K562 (cell line): ENCODE measurements at regions not wholly inside any gene's neighbourhood (a gene's known extent, or its start where the extent isn't known, plus 50 kb on each side); places are given as distances from the start of the nearest gene placed in this dataset.

Source experiments
- ATAC-seq: fragments of 200-7000 bp; cut with Tn5 transposase; 3 replicates; pipeline ENCODE4 v1.9.1; 2020; ENCODE audit warnings: moderate library complexity
- BruUV-seq: library from RNA; stranded (reverse); fragments of 400-500 nt; replicated peaks from 2 replicates; lab custom pipeline; 2021; lab: Mats Ljungman, UMichigan
- CTCF ChIA-PET: fragments of 300-600 bp; formaldehyde crosslinking; extraction: SDS; loops from one replicate; lab custom pipeline; 2021; ENCODE audit warnings: low intra/inter-chr PET ratio; lab: Yijun Ruan, JAX
- POLR2A ChIA-PET: fragments of 300-600, 350-650 bp; sonication (Branson Sonifier 250); formaldehyde crosslinking; extraction: SDS; loops from one replicate; lab custom pipeline; 2021; ENCODE audit warnings: antibody characterized with exemption, inconsistent platforms; lab: Yijun Ruan, JAX
- DNase-seq, 4 experiments: peaks; one replicate each; pipeline versions ENCODE4 v3.0.0 to v3.0.0-alpha.2; 2011 to 2018; ENCODE audit warnings: low spot score in 3 of 4, mixed read lengths in 3 of 4; ENCODE audit errors: extremely low read depth in 1 of 4
- FAIRE-seq: peaks from 2 replicates; lab custom pipeline; 2011; peaks lifted over from hg19 to GRCh38; lab: Jason Lieb, UNC
- H2AFZ ChIP-seq: 2 replicates; pipeline ENCODE4 v1.6.0; 2011; ENCODE audit warnings: low read depth, low read length, control low read depth, inconsistent platforms
- H3K27ac ChIP-seq: fragments of 200-600 bp; 3 replicates; pipeline ENCODE4 v1.8.0; 2011; ENCODE audit warnings: low read depth, mild to moderate bottlenecking, control low read depth, inconsistent platforms, low read length, moderate library complexity, mixed read lengths; ENCODE audit errors: extremely low read depth
- H3K27me3 ChIP-seq, 2 experiments: fragments of 300-600 bp in 1 of 2; 2 replicates in 1 of 2; 3 replicates in 1 of 2; pipeline versions ENCODE4 v1.6.0 to v1.8.0; 2011; ENCODE audit warnings: inconsistent platforms in 2 of 2, low read length in 2 of 2, mild to moderate bottlenecking in 1 of 2, mixed read lengths in 1 of 2, moderate library complexity in 1 of 2; ENCODE audit not compliant: control insufficient read depth in 2 of 2, insufficient read depth in 2 of 2
- H3K36me3 ChIP-seq: fragments of 300-600 bp; 3 replicates; pipeline ENCODE4 v1.8.0; 2011; ENCODE audit warnings: mild to moderate bottlenecking, low read length, inconsistent platforms; ENCODE audit not compliant: control insufficient read depth, insufficient read depth
- H3K4me1 ChIP-seq, 2 experiments: fragments of 200-600 bp in 1 of 2; replicated peaks in 1 of 2; 2 replicates in 1 of 2; 3 replicates in 1 of 2; pipeline versions ENCODE4 v1.5.1 to v1.8.0; 2011; ENCODE audit warnings: inconsistent platforms in 2 of 2, low read length in 2 of 2, mild to moderate bottlenecking in 1 of 2, mixed read lengths in 1 of 2, moderate library complexity in 1 of 2; ENCODE audit not compliant: control insufficient read depth in 2 of 2, insufficient read depth in 2 of 2
- H3K4me2 ChIP-seq: 2 replicates; pipeline ENCODE4 v1.6.1; 2011; ENCODE audit warnings: low read length, control low read depth, inconsistent platforms, mixed read lengths; ENCODE audit not compliant: insufficient read depth
- H3K4me3 ChIP-seq: fragments of 200-600 bp; sonication (generic), shearing (Covaris generic); 2 replicates; pipeline ENCODE4 v1.5.1; 2016; ENCODE audit warnings: control low read depth, inconsistent platforms
- H3K79me2 ChIP-seq: fragments of 200-600 bp; 3 replicates; pipeline ENCODE4 v1.8.0; 2011; ENCODE audit warnings: low read length, inconsistent platforms; ENCODE audit not compliant: control insufficient read depth, insufficient read depth
- H3K9ac ChIP-seq, 2 experiments: 2 replicates each; pipeline versions ENCODE4 v1.6.0 to v1.6.1; 2011; ENCODE audit warnings: low read depth in 2 of 2, low read length in 2 of 2, control low read depth in 1 of 2, inconsistent platforms in 1 of 2, mild to moderate bottlenecking in 1 of 2, mixed read lengths in 1 of 2; ENCODE audit not compliant: insufficient read depth in 1 of 2
- H3K9me1 ChIP-seq: one replicate; pipeline ENCODE4 v1.6.0; 2011; ENCODE audit warnings: inconsistent platforms, mild to moderate bottlenecking, low read length, moderate library complexity; ENCODE audit not compliant: control insufficient read depth, insufficient read depth
- H3K9me3 ChIP-seq: replicated peaks from 2 replicates; pipeline ENCODE4 v1.5.1; 2011; ENCODE audit warnings: low read depth, low read length, inconsistent platforms; ENCODE audit not compliant: control insufficient read depth, insufficient read depth
- H4K20me1 ChIP-seq: replicated peaks from 2 replicates; pipeline ENCODE4 v1.6.1; 2011; ENCODE audit warnings: low read length, inconsistent platforms, mixed read lengths; ENCODE audit not compliant: control insufficient read depth, insufficient read depth
- ARID3A ChIP-seq: IDR thresholded peaks from 2 replicates; pipeline ENCODE4 v1.6.1; 2012; ENCODE audit warnings: low read depth, low read length, improper control_type of control experiment, borderline replicate concordance
- CREB3L1 ChIP-seq: fragments of 450-650 bp; IDR thresholded peaks from 2 replicates; pipeline ENCODE4 v1.6.1; 2014; ENCODE audit warnings: low read depth, mild to moderate bottlenecking, moderate library complexity, borderline replicate concordance
- NCOA2 ChIP-seq, 2 experiments: fragments of 450-650 bp; IDR thresholded peaks; 2 replicates each; pipeline ENCODE4 v1.6.1; 2018; ENCODE audit warnings: mild to moderate bottlenecking in 2 of 2, moderate library complexity in 1 of 2; ENCODE audit not compliant: partially characterized antibody in 2 of 2
- PURB ChIP-seq: sonication (generic); formaldehyde crosslinking; IDR thresholded peaks from 2 replicates; pipeline ENCODE4 v1.9.0; 2021; ENCODE audit warnings: low read depth, mild to moderate bottlenecking, missing genetic modification reagents
- SIX5 ChIP-seq, 2 experiments: IDR thresholded peaks; 2 replicates each; pipeline ENCODE4 v1.6.1; 2011; ENCODE audit warnings: low read length in 2 of 2, borderline replicate concordance in 1 of 2, low read depth in 1 of 2, mild to moderate bottlenecking in 1 of 2, moderate library complexity in 1 of 2; ENCODE audit not compliant: insufficient read depth in 1 of 2
- SMAD1 ChIP-seq: fragments of 150-350 bp; IDR thresholded peaks from 2 replicates; pipeline ENCODE4 v1.6.1; 2014; ENCODE audit warnings: low read length, low read depth; ENCODE audit not compliant: partially characterized antibody
- UBTF ChIP-seq, 2 experiments: IDR thresholded peaks; 2 replicates each; pipeline ENCODE4 v1.6.1; 2012; ENCODE audit warnings: improper control_type of control experiment in 2 of 2, low read depth in 2 of 2, low read length in 2 of 2, borderline replicate concordance in 1 of 2
- ZNF436 ChIP-seq: fragments of 250-450, 450-650 bp; sonication (Bioruptor Pico); formaldehyde crosslinking; IDR thresholded peaks from 2 replicates; pipeline ENCODE4 v1.7.0; 2020; ENCODE audit warnings: mild to moderate bottlenecking
- in situ Hi-C: fragments of 300-500 bp; cut with MboI; formaldehyde crosslinking; loops from 4 replicates; pipeline ENCODE4 v1.15.0; 2018; ENCODE audit warnings: inconsistent platforms, mixed read lengths
- intact Hi-C: fragments of 100-400 bp; cut with micrococcal nuclease; formaldehyde crosslinking; loops from 2 replicates; pipeline ENCODE4 v1.14.2; 2022
- TF ChIP-seq, protein P1 (sequence below), 2 experiments: fragments of 450-650 bp; IDR thresholded peaks; 2 replicates each; pipeline ENCODE4 v1.6.1; 2018; ENCODE audit warnings: mild to moderate bottlenecking in 2 of 2, low read depth in 1 of 2; ENCODE audit not compliant: partially characterized antibody in 2 of 2

GRCh38 chr13:86673931-86674431 is 874.8 kb upstream of the SLITRK6 start:
- ChIA-PET CTCF (no interaction called here), POLR2A (no interaction called here)
- no peak for ATAC-seq
- no peaks in the 10 kb centered on the region for H3K36me3 ChIP-seq
- H3K4me1 ChIP-seq: no peaks in the 10 kb centered on the region
- no peak overlapping the region for H3K27ac ChIP-seq
- H3K4me3 ChIP-seq: no peak overlapping the region
- no TSS peak for BruUV-seq
- H3K9me3 ChIP-seq: no peaks in the 10 kb centered on the region
- no peaks in the 10 kb centered on the region for H3K79me2 ChIP-seq
- no peak for DNase-seq
- H3K9me1 ChIP-seq: no peaks in the 10 kb centered on the region
- H4K20me1 ChIP-seq: no peaks in the 10 kb centered on the region
- intact Hi-C loops (no loop called here), in situ Hi-C loops (no loop called here)
- no peak overlapping the region for H3K4me2 ChIP-seq
- no peaks in the 10 kb centered on the region for H3K27me3 ChIP-seq
- H2AFZ ChIP-seq: no peak overlapping the region
- no peak overlapping the region for H3K9ac ChIP-seq
- no peak for FAIRE-seq
- TF ChIP-seq UBTF (IDR thresholded peaks at IDR 0.05; ENCODE audit: borderline replicate concordance in 1 of 2, low read depth in 2 of 2, low read length in 2 of 2): no peak
- TF ChIP-seq SIX5 (IDR thresholded peaks at IDR 0.05; ENCODE audit: borderline replicate concordance in 1 of 2, insufficient read depth in 1 of 2, low read depth in 1 of 2, low read length in 2 of 2): no peak
- TF ChIP-seq ARID3A: no peak
- no peak for TF ChIP-seq CREB3L1
- TF ChIP-seq ZNF436 (CRISPR knock-in tag): no peak
- TF ChIP-seq, protein P1, sequence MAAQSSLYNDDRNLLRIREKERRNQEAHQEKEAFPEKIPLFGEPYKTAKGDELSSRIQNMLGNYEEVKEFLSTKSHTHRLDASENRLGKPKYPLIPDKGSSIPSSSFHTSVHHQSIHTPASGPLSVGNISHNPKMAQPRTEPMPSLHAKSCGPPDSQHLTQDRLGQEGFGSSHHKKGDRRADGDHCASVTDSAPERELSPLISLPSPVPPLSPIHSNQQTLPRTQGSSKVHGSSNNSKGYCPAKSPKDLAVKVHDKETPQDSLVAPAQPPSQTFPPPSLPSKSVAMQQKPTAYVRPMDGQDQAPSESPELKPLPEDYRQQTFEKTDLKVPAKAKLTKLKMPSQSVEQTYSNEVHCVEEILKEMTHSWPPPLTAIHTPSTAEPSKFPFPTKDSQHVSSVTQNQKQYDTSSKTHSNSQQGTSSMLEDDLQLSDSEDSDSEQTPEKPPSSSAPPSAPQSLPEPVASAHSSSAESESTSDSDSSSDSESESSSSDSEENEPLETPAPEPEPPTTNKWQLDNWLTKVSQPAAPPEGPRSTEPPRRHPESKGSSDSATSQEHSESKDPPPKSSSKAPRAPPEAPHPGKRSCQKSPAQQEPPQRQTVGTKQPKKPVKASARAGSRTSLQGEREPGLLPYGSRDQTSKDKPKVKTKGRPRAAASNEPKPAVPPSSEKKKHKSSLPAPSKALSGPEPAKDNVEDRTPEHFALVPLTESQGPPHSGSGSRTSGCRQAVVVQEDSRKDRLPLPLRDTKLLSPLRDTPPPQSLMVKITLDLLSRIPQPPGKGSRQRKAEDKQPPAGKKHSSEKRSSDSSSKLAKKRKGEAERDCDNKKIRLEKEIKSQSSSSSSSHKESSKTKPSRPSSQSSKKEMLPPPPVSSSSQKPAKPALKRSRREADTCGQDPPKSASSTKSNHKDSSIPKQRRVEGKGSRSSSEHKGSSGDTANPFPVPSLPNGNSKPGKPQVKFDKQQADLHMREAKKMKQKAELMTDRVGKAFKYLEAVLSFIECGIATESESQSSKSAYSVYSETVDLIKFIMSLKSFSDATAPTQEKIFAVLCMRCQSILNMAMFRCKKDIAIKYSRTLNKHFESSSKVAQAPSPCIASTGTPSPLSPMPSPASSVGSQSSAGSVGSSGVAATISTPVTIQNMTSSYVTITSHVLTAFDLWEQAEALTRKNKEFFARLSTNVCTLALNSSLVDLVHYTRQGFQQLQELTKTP (IDR thresholded peaks at IDR 0.05; ENCODE audit: low read depth in 1 of 2, partially characterized antibody in 2 of 2): no peak
- TF ChIP-seq SMAD1: no peak
- TF ChIP-seq NCOA2 (IDR thresholded peaks at IDR 0.05; ENCODE audit: partially characterized antibody in 2 of 2): no peak
- no peak for TF ChIP-seq PURB (CRISPR knock-in tag)
